Neutrophil (primary cell): ENCODE measurements at regions not wholly inside any gene's neighbourhood (a gene's known extent, or its start where the extent isn't known, plus 50 kb on each side); places are given as distances from the start of the nearest gene placed in this dataset.

Experiments used
- H3K27ac ChIP-seq: fragments of 200-600 bp; sonication (generic); 2 replicates; pipeline ENCODE4 v1.5.1; 2016; ENCODE audit warnings: mild to moderate bottlenecking, moderate library complexity
- H3K27me3 ChIP-seq: fragments of 200-600 bp; sonication (generic); 2 replicates; pipeline ENCODE4 v1.6.0; 2016; ENCODE audit warnings: mild to moderate bottlenecking
- H3K36me3 ChIP-seq: fragments of 200-600 bp; sonication (generic); 2 replicates; pipeline ENCODE4 v1.5.1; 2017
- H3K4me1 ChIP-seq, 2 experiments: fragments of 200-600 bp in 1 of 2; sonication (generic) in 1 of 2; 1 replicate in 1 of 2; 2 replicates in 1 of 2; pipeline versions ENCODE4 v1.5.1 to v1.6.1; 2013 to 2016; ENCODE audit warnings: low read depth in 1 of 2, low read length in 1 of 2, mild to moderate bottlenecking in 1 of 2, moderate library complexity in 1 of 2; ENCODE audit not compliant: control insufficient read depth in 1 of 2, insufficient read depth in 1 of 2
- H3K4me3 ChIP-seq, 2 experiments: fragments of 200-600 bp in 1 of 2; sonication (generic) in 1 of 2; 1 replicate in 1 of 2; 2 replicates in 1 of 2; pipeline ENCODE4 v1.5.1; 2013 to 2016; ENCODE audit warnings: low read depth in 1 of 2, low read length in 1 of 2, mild to moderate bottlenecking in 1 of 2, moderate library complexity in 1 of 2
- H3K9me3 ChIP-seq: fragments of 200-600 bp; sonication (generic); 2 replicates; pipeline ENCODE4 v1.5.1; 2016
- TF ChIP-seq, protein P1 (sequence below): fragments of 200-600 bp; sonication (generic); IDR thresholded peaks from 2 replicates; pipeline ENCODE4 v1.5.1; 2016; ENCODE audit warnings: antibody characterized with exemption

DNA sequence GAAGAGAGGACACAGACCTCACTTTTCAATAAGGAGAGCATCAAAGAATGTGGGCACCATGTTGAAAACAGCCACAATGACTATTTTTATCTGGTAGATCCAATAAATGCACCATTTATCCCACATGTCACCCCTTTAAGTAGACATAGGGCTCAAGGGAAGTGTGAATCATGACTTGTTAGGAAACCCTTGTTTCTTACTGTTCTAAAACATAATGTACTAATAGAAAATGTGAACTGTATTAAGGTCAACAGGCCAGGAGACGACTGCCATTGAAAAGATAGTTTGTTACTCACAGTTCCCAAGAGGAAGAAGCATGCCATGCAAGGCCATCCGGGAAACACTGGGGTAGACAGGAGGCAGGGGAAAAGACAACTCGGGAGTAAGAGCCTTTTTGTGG lies 137.7 kb downstream of the EN1 start:
- TF ChIP-seq, protein P1, sequence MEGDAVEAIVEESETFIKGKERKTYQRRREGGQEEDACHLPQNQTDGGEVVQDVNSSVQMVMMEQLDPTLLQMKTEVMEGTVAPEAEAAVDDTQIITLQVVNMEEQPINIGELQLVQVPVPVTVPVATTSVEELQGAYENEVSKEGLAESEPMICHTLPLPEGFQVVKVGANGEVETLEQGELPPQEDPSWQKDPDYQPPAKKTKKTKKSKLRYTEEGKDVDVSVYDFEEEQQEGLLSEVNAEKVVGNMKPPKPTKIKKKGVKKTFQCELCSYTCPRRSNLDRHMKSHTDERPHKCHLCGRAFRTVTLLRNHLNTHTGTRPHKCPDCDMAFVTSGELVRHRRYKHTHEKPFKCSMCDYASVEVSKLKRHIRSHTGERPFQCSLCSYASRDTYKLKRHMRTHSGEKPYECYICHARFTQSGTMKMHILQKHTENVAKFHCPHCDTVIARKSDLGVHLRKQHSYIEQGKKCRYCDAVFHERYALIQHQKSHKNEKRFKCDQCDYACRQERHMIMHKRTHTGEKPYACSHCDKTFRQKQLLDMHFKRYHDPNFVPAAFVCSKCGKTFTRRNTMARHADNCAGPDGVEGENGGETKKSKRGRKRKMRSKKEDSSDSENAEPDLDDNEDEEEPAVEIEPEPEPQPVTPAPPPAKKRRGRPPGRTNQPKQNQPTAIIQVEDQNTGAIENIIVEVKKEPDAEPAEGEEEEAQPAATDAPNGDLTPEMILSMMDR: no peak
- no peaks in the 10 kb centered on the region for H3K9me3 ChIP-seq
- H3K4me1 ChIP-seq: no peaks in the 10 kb centered on the region
- no peaks in the 10 kb centered on the region for H3K27me3 ChIP-seq
- H3K36me3 ChIP-seq: no peaks in the 10 kb centered on the region
- no peak overlapping the region for H3K27ac ChIP-seq
- H3K4me3 ChIP-seq: no peak overlapping the region

DNA sequence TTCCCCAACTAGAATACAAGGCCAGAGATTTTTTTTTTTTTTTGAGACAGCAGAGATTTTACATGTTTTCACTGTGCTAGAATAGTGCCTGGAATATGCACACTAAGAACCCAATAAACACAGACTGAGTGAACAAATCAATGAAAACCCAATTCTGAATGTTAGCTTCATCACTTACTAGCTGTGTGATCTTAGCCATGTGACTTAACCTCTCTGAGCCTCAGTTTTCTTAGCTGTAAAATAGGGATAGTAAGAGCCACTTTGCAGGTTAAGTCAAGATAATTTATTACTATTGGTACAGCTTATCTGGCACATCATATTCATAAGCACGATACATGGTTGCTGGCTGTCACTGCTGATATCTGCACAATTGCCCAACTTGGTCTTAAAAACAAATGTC lies 140.6 kb downstream of the EN1 start:
- no peaks in the 10 kb centered on the region for H3K9me3 ChIP-seq
- H3K4me3 ChIP-seq: no peak overlapping the region
- H3K4me1 ChIP-seq: no peaks in the 10 kb centered on the region
- TF ChIP-seq, protein P1: no peak
- no peak overlapping the region for H3K27ac ChIP-seq
- H3K27me3 ChIP-seq: no peaks in the 10 kb centered on the region
- no peaks in the 10 kb centered on the region for H3K36me3 ChIP-seq

DNA sequence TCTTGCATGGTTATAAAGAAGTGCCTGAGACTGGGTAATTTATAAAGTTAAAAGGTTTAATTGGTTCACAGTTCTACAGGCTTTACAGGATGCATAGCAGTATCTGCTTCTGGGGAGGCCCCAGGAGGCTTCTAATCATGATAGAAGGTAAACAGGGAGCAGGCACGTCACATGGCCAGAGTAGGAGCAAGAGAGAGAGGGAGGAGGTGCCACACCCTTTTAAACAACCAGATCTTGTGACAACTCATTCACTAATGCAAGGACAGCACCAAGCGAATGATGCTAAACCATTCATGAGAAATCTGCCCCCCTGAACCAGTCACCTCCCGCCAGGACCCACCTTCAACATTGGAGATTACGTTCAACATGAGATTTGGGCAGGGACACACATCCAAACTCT lies 141.1 kb downstream of the EN1 start:
- TF ChIP-seq, protein P1: no peak
- Histone ChIP-seq H3K36me3 (no peaks in the 10 kb centered on the region), H3K4me1 (no peaks in the 10 kb centered on the region), H3K27ac (no peak overlapping the region), H3K27me3 (no peaks in the 10 kb centered on the region), H3K4me3 (no peak overlapping the region), H3K9me3 (no peaks in the 10 kb centered on the region)

DNA sequence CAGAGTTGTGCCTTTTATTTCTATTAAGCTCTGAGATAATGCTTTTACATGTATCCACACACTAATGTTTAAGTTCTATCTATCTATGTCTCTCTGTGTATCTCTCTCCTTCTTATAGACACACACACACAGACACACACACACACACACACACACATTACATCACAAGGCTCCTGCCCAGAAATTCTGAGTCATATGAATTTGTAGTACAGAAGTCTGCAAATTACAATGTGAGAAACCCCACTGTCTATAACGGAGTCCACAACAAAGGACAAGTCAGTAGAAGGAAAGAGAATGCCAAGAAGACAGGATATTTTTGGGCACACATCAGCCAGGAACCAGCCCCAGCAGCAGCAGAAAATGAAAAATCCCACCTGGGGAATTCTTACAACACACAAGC lies 142.4 kb downstream of the EN1 start:
- no peaks in the 10 kb centered on the region for H3K4me1 ChIP-seq
- TF ChIP-seq, protein P1: no peak
- H3K36me3 ChIP-seq: no peaks in the 10 kb centered on the region

DNA sequence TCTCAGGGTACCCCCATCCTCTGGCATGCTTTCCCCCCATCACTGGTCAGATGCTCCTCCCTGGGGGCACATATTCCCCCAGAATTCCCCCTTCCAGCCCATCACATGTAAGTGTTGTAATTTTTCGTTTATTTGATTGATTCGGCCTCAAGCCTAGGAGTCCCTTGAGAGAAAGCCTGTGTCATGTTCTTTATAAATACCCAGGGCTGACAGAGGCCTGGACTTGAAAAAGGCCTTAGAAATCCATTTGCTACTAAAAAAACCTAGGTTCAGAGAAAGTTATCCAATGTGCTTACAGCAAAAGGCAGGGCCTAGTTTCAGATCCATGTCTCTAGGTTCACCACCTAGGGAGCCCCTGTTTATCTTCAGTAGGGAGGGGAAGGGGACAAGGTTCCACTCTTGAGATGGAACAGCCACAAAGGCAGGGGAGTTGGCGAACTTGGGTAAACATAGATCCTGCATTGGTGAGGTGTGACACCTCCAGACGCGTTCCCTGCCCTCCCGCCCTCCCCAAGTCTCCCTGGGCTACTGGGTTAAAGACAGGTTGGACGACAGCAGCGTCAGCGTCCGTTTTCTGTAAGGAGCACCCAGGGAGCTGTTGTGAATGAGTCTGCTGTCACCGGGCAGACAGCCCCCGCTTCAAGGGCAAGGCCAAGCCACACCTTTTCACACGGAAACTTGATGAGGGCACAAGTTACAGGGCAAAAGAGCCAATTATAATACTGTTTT lies 147.8 kb downstream of the EN1 start:
- Histone ChIP-seq H3K9me3 (no peaks in the 10 kb centered on the region), H3K4me3 (no peak overlapping the region), H3K4me1 (no peaks in the 10 kb centered on the region), H3K36me3 (no peaks in the 10 kb centered on the region), H3K27me3 (no peaks in the 10 kb centered on the region), H3K27ac (no peak overlapping the region)
- TF ChIP-seq, protein P1: no peak

More for the DNA sequence above, 142.4 kb downstream of the EN1 start:
- no peak overlapping the region for H3K27ac ChIP-seq
- H3K27me3 ChIP-seq: no peaks in the 10 kb centered on the region
- H3K9me3 ChIP-seq: no peaks in the 10 kb centered on the region
- no peak overlapping the region for H3K4me3 ChIP-seq
